ENCODE measurements at regions not wholly inside any gene's neighbourhood (a gene's known extent, or its start where the extent isn't known, plus 50 kb on each side); places are given as distances from the start of the nearest gene placed in this dataset.
"Not testable (repeated sequence)": the region's sequence is repeated elsewhere in the genome, so short reads cannot be mapped to it uniquely, and the experiment has no call there.

GRCh38 chr1:43108080-43108479, 64.0 kb downstream of the EBNA1BP2 start:
- DNase-seq, result no peak

GRCh38 chr1:43107664-43108063, 64.4 kb downstream of the EBNA1BP2 start:
- no peak for DNase-seq

GRCh38 chr1:43104027-43104763, 67.9 kb downstream of the EBNA1BP2 start:
- no peak for DNase-seq

GRCh38 chr1:43101061-43101460, 71.0 kb downstream of the EBNA1BP2 start:
- no peak for DNase-seq

GRCh38 chr1:43098200-43098599, 73.9 kb downstream of the EBNA1BP2 start:
- no peak for DNase-seq

- DNase-seq, result not testable (repeated sequence)
Measured at GRCh38 chr1:43096528-43096927, 75.6 kb downstream of the EBNA1BP2 start.

- not testable (repeated sequence) for DNase-seq
Measured at GRCh38 chr1:43090812-43091211, 81.3 kb downstream of the EBNA1BP2 start.

- not testable (repeated sequence) for DNase-seq
Measured at GRCh38 chr1:43090157-43090556, 81.9 kb downstream of the EBNA1BP2 start.

GRCh38 chr1:43083375-43083891, 88.7 kb downstream of the EBNA1BP2 start:
- no peak for DNase-seq

- no peak for DNase-seq
Measured at GRCh38 chr1:43082740-43083139, 89.3 kb downstream of the EBNA1BP2 start.

- DNase-seq, result no peak
Measured at GRCh38 chr1:43077273-43077672, 94.8 kb downstream of the EBNA1BP2 start.

GRCh38 chr1:43074709-43075108, 97.4 kb downstream of the EBNA1BP2 start:
- DNase-seq, result no peak

- DNase-seq, result no peak
Measured at GRCh38 chr1:43074244-43074643, 97.8 kb downstream of the EBNA1BP2 start.

- peak; percentile 74 to 80 for DNase-seq
Measured at GRCh38 chr1:43073490-43074230, 98.4 kb downstream of the EBNA1BP2 start.

GRCh38 chr1:43072314-43072713, 99.8 kb downstream of the EBNA1BP2 start:
- DNase-seq, result no peak

- DNase-seq, result no peak
Measured at GRCh38 chr1:43071241-43071640, 100.8 kb downstream of the EBNA1BP2 start.

GRCh38 chr1:43069461-43070050, 102.5 kb downstream of the EBNA1BP2 start:
- DNase-seq, result no peak

- DNase-seq, result no peak
Measured at GRCh38 chr1:43068911-43069310, 103.2 kb downstream of the EBNA1BP2 start.

GRCh38 chr1:43067977-43068751, 103.9 kb downstream of the EBNA1BP2 start:
- peak; percentile 3 to 22 for DNase-seq

- DNase-seq, result no peak
Measured at GRCh38 chr1:43067233-43067745, 104.8 kb downstream of the EBNA1BP2 start.

GRCh38 chr1:43066578-43066977, 105.5 kb downstream of the EBNA1BP2 start:
- no peak for DNase-seq

- DNase-seq, result no peak
Measured at GRCh38 chr1:43065616-43066399, 106.3 kb downstream of the EBNA1BP2 start.
